Nephron (organoid): ENCODE measurements at regions not wholly inside any gene's neighbourhood (a gene's known extent, or its start where the extent isn't known, plus 50 kb on each side); places are given as distances from the start of the nearest gene placed in this dataset.

Experiments used
- H3K27ac Mint-ChIP-seq, 3 experiments: 2 replicates each; pipeline ENCODE4 v1.8.0; 2020; ENCODE audit warnings: mixed read lengths in 3 of 3, mild to moderate bottlenecking in 2 of 3, moderate library complexity in 1 of 3
- H3K27me3 Mint-ChIP-seq: 2 replicates; pipeline ENCODE4 v1.8.0; 2021; ENCODE audit warnings: low read depth, mild to moderate bottlenecking, moderate library complexity, mixed read lengths
- H3K36me3 Mint-ChIP-seq: 2 replicates; pipeline ENCODE4 v1.8.0; 2020; ENCODE audit warnings: low read depth, mixed read lengths
- H3K4me1 Mint-ChIP-seq: 2 replicates; pipeline ENCODE4 v1.8.0; 2020; ENCODE audit warnings: mixed read lengths
- H3K4me3 Mint-ChIP-seq, 3 experiments: 2 replicates each; pipeline ENCODE4 v1.8.0; 2020; ENCODE audit warnings: mild to moderate bottlenecking in 3 of 3, mixed read lengths in 3 of 3, moderate library complexity in 2 of 3
- H3K9me3 Mint-ChIP-seq: 2 replicates; pipeline ENCODE4 v1.8.0; 2020; ENCODE audit warnings: mixed read lengths
- CTCF ChIP-seq, 3 experiments: fragments of 200-600 bp; sonication (generic); IDR thresholded peaks; one replicate each; pipeline ENCODE4 v1.5.0; 2021; ENCODE audit warnings: antibody characterized with exemption in 3 of 3; ENCODE audit not compliant: unreplicated experiment in 3 of 3

GRCh38 chr9:118104363-118104762 is 400.2 kb downstream of the TLR4 start:
- H3K36me3 Mint-ChIP-seq = no peaks in the 10 kb centered on the region
- H3K27me3 Mint-ChIP-seq = no peaks in the 10 kb centered on the region
- H3K4me1 Mint-ChIP-seq = no peaks in the 10 kb centered on the region
- no peaks in the 10 kb centered on the region for H3K9me3 Mint-ChIP-seq
- H3K27ac Mint-ChIP-seq = no peak overlapping the region
- no peak overlapping the region for H3K4me3 Mint-ChIP-seq
- no peak for TF ChIP-seq CTCF (IDR thresholded peaks at IDR 0.05; ENCODE audit: unreplicated experiment in 3 of 3)

- no peak overlapping the region for H3K4me3 Mint-ChIP-seq
- H3K36me3 Mint-ChIP-seq = no peaks in the 10 kb centered on the region
- H3K4me1 Mint-ChIP-seq = no peaks in the 10 kb centered on the region
- TF ChIP-seq CTCF (IDR thresholded peaks at IDR 0.05; ENCODE audit: unreplicated experiment in 3 of 3) = no peak
- H3K9me3 Mint-ChIP-seq = no peaks in the 10 kb centered on the region
- no peak overlapping the region for H3K27ac Mint-ChIP-seq
- H3K27me3 Mint-ChIP-seq = no peaks in the 10 kb centered on the region
Observed at GRCh38 chr9:118108971-118109370, 404.8 kb downstream of the TLR4 start.

GRCh38 chr9:118109542-118109941 is 405.3 kb downstream of the TLR4 start:
- H3K4me3 Mint-ChIP-seq = no peak overlapping the region
- H3K9me3 Mint-ChIP-seq = no peaks in the 10 kb centered on the region
- no peak overlapping the region for H3K27ac Mint-ChIP-seq
- H3K36me3 Mint-ChIP-seq = no peaks in the 10 kb centered on the region
- TF ChIP-seq CTCF (IDR thresholded peaks at IDR 0.05; ENCODE audit: unreplicated experiment in 3 of 3) = no peak
- H3K27me3 Mint-ChIP-seq = no peaks in the 10 kb centered on the region
- H3K4me1 Mint-ChIP-seq = no peaks in the 10 kb centered on the region

- Mint-ChIP-seq H3K36me3 (no peaks in the 10 kb centered on the region), H3K4me1 (no peaks in the 10 kb centered on the region), H3K4me3 (no peak overlapping the region), H3K27ac (no peak overlapping the region), H3K9me3 (no peaks in the 10 kb centered on the region), H3K27me3 (no peaks in the 10 kb centered on the region)
- no peak for TF ChIP-seq CTCF (IDR thresholded peaks at IDR 0.05; ENCODE audit: unreplicated experiment in 3 of 3)
Observed at GRCh38 chr9:118121361-118121760, 417.2 kb downstream of the TLR4 start.

- no peak for TF ChIP-seq CTCF (IDR thresholded peaks at IDR 0.05; ENCODE audit: unreplicated experiment in 3 of 3)
- H3K4me1 Mint-ChIP-seq = no peaks in the 10 kb centered on the region
- no peaks in the 10 kb centered on the region for H3K9me3 Mint-ChIP-seq
- H3K27me3 Mint-ChIP-seq = no peaks in the 10 kb centered on the region
- H3K36me3 Mint-ChIP-seq = no peaks in the 10 kb centered on the region
- H3K4me3 Mint-ChIP-seq = no peak overlapping the region
- no peak overlapping the region for H3K27ac Mint-ChIP-seq
Observed at GRCh38 chr9:118128313-118128712, 424.1 kb downstream of the TLR4 start.

- no peak for TF ChIP-seq CTCF (IDR thresholded peaks at IDR 0.05; ENCODE audit: unreplicated experiment in 3 of 3)
- H3K27me3 Mint-ChIP-seq = no peaks in the 10 kb centered on the region
- no peak overlapping the region for H3K4me3 Mint-ChIP-seq
- no peak overlapping the region for H3K27ac Mint-ChIP-seq
- no peaks in the 10 kb centered on the region for H3K36me3 Mint-ChIP-seq
- no peaks in the 10 kb centered on the region for H3K9me3 Mint-ChIP-seq
- H3K4me1 Mint-ChIP-seq = no peaks in the 10 kb centered on the region
Observed at GRCh38 chr9:118129541-118129940, 425.3 kb downstream of the TLR4 start.
